ENCODE measurements at regions not wholly inside any gene's neighbourhood (a gene's known extent, or its start where the extent isn't known, plus 50 kb on each side); places are given as distances from the start of the nearest gene placed in this dataset.

DNA sequence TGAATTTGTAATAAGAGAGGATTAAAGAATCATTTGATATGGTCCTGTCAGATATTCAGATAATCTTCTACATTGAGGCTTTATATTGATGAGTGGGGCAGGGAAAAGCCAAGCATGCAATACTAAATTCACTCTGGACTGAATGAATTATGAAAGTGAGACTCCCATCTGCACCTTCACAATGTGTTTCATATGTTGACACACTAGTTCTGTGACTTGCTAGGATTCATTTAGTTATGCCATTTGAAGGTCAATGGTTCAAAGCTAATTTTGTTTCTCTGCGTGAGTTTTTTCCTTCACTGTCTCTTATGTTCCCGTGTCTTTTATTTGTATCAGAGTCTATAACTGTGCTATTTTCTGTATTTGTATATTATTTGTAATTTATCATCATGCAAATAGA, 1332.5 kb downstream of the KCNT2 start:
- Histone ChIP-seq H3K9me3 (ENCODE audit: insufficient read depth, low read depth) (no peaks in the 10 kb centered on the region), H3K27ac (no peak overlapping the region), H3K9me2 (ENCODE audit: insufficient read depth) (no peaks in the 10 kb centered on the region), H4K20me1 (ENCODE audit: insufficient read depth) (no peaks in the 10 kb centered on the region), H3K4me1 (replicated peaks; ENCODE audit: insufficient read depth) (no peaks in the 10 kb centered on the region), H3F3A (ENCODE audit: insufficient read depth, low read depth) (no peaks in the 10 kb centered on the region), H3K4me3 (no peak overlapping the region), H3K36me3 (ENCODE audit: low read depth) (no peaks in the 10 kb centered on the region), H2AFZ (no peak overlapping the region), H3K79me2 (ENCODE audit: low read depth) (no peaks in the 10 kb centered on the region), H3K27me3 (ENCODE audit: insufficient read depth, low read depth) (no peaks in the 10 kb centered on the region), H3K4me2 (no peak overlapping the region)
- ChIA-PET POLR2A (ENCODE audit: unreplicated experiment) (no interaction called here), CTCF (no interaction called here)
- TF ChIP-seq, protein P1, sequence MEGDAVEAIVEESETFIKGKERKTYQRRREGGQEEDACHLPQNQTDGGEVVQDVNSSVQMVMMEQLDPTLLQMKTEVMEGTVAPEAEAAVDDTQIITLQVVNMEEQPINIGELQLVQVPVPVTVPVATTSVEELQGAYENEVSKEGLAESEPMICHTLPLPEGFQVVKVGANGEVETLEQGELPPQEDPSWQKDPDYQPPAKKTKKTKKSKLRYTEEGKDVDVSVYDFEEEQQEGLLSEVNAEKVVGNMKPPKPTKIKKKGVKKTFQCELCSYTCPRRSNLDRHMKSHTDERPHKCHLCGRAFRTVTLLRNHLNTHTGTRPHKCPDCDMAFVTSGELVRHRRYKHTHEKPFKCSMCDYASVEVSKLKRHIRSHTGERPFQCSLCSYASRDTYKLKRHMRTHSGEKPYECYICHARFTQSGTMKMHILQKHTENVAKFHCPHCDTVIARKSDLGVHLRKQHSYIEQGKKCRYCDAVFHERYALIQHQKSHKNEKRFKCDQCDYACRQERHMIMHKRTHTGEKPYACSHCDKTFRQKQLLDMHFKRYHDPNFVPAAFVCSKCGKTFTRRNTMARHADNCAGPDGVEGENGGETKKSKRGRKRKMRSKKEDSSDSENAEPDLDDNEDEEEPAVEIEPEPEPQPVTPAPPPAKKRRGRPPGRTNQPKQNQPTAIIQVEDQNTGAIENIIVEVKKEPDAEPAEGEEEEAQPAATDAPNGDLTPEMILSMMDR (conservative IDR thresholded peaks at IDR 0.05), result no peak
- no peak for TF ChIP-seq EZH2 (IDR thresholded peaks at IDR 0.05; ENCODE audit: low read depth)
- no TSS peak for BruUV-seq (replicated peaks)
- DNase-seq, result no peak
- intact Hi-C loops (cut with micrococcal nuclease; ENCODE audit: unreplicated experiment), result no loop called here

DNA sequence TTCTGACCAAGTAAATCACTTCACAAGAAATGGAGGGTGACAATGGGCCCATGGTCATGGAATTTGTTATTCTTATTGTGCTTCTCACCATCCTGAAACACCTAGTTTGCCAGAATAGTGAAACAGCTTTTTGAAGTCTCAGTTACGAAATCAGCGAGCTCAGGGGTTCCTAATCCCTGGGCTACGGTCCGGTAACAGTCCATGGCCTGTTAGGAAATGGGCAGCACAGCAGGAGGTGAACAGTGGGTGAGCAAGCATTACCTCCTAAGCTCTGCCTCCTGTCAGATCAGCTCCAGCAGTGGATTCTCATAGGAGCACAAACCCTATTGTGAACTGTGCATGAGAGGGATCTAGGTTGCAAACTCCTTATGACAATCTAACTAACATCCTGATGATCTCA, 1356.3 kb downstream of the KCNT2 start:
- no peak overlapping the region for H3K4me2 ChIP-seq
- no peak overlapping the region for H2AFZ ChIP-seq
- TF ChIP-seq, protein P1 (conservative IDR thresholded peaks at IDR 0.05), result no peak
- TF ChIP-seq EZH2 (IDR thresholded peaks at IDR 0.05; ENCODE audit: low read depth), result no peak
- H4K20me1 ChIP-seq (ENCODE audit: insufficient read depth), result no peaks in the 10 kb centered on the region
- H3K9me2 ChIP-seq (ENCODE audit: insufficient read depth), result no peaks in the 10 kb centered on the region
- no peaks in the 10 kb centered on the region for H3K4me1 ChIP-seq (replicated peaks; ENCODE audit: insufficient read depth)
- no TSS peak for BruUV-seq (replicated peaks)
- intact Hi-C loops (cut with micrococcal nuclease; ENCODE audit: unreplicated experiment), result no loop called here
- ChIA-PET POLR2A (ENCODE audit: unreplicated experiment) (no interaction called here), CTCF (no interaction called here)
- H3K27me3 ChIP-seq (ENCODE audit: insufficient read depth, low read depth), result no peaks in the 10 kb centered on the region
- H3K79me2 ChIP-seq (ENCODE audit: low read depth), result no peaks in the 10 kb centered on the region
- H3K4me3 ChIP-seq, result no peak overlapping the region
- no peak overlapping the region for H3K27ac ChIP-seq
- H3K36me3 ChIP-seq (ENCODE audit: low read depth), result no peaks in the 10 kb centered on the region
- peaks cover 5% of the 10 kb centered on the region; the same call in 1 of the 2 replicates for H3K9me3 ChIP-seq (ENCODE audit: insufficient read depth, low read depth)
- DNase-seq, result no peak
- H3F3A ChIP-seq (ENCODE audit: insufficient read depth, low read depth), result no peaks in the 10 kb centered on the region

DNA sequence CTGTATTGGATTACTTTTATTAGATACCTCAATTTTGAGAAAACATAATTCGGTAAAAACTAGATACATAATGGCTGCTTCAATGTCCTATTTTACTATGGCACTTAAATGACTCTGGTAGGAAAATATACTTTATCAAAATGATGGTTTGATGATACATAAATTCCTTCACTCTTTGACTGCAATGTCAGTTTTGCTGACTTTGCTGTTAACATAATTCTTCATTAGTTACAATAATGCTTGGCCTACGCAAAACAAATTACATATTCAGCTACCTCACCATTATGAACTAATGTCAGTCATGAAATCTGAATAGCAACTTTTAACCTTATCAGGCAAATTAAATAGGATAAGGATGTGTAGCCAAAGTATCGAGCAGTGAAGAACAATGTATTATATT, 1364.7 kb downstream of the KCNT2 start:
- ChIA-PET POLR2A (ENCODE audit: unreplicated experiment) (no interaction called here), CTCF (no interaction called here)
- Histone ChIP-seq H3F3A (ENCODE audit: insufficient read depth, low read depth) (no peaks in the 10 kb centered on the region), H3K4me2 (no peak overlapping the region), H3K27me3 (ENCODE audit: insufficient read depth, low read depth) (no peaks in the 10 kb centered on the region), H3K4me3 (no peak overlapping the region), H3K79me2 (ENCODE audit: low read depth) (no peaks in the 10 kb centered on the region), H3K36me3 (ENCODE audit: low read depth) (no peaks in the 10 kb centered on the region), H3K9me3 (ENCODE audit: insufficient read depth, low read depth) (no peaks in the 10 kb centered on the region), H4K20me1 (ENCODE audit: insufficient read depth) (no peaks in the 10 kb centered on the region), H2AFZ (0 out of 2 replicates have a peak overlapping the region, but pooled peaks have one; percentile 64), H3K9me2 (ENCODE audit: insufficient read depth) (no peaks in the 10 kb centered on the region), H3K27ac (no peak overlapping the region), H3K4me1 (replicated peaks; ENCODE audit: insufficient read depth) (no peaks in the 10 kb centered on the region)
- no peak for TF ChIP-seq EZH2 (IDR thresholded peaks at IDR 0.05; ENCODE audit: low read depth)
- TF ChIP-seq, protein P1 (conservative IDR thresholded peaks at IDR 0.05), result no peak
- DNase-seq, result no peak
- no TSS peak for BruUV-seq (replicated peaks)
- intact Hi-C loops (cut with micrococcal nuclease; ENCODE audit: unreplicated experiment), result no loop called here

All from PC-9 (cell line).